Endodermal cell (in vitro differentiated cells): ENCODE measurements at regions not wholly inside any gene's neighbourhood (a gene's known extent, or its start where the extent isn't known, plus 50 kb on each side); places are given as distances from the start of the nearest gene placed in this dataset.

Experiments
- DNase-seq: peaks from one replicate; pipeline ENCODE4 v3.0.0-alpha.2; 2017
- H3K27ac ChIP-seq: 2 replicates; pipeline ENCODE4 v1.5.1; 2013; ENCODE audit warnings: mild to moderate bottlenecking, low read depth, low read length, moderate library complexity
- H3K27me3 ChIP-seq: 2 replicates; pipeline ENCODE4 v1.6.1; 2013; ENCODE audit warnings: mild to moderate bottlenecking, low read length, moderate library complexity; ENCODE audit not compliant: insufficient read depth, control insufficient read depth, poor library complexity, severe bottlenecking
- H3K36me3 ChIP-seq: 2 replicates; pipeline ENCODE4 v1.7.0; 2013; ENCODE audit warnings: mild to moderate bottlenecking, low read length, moderate library complexity; ENCODE audit not compliant: control insufficient read depth, insufficient read depth
- H3K4me1 ChIP-seq: one replicate; pipeline ENCODE4 v1.7.0; 2013; ENCODE audit warnings: low read length; ENCODE audit not compliant: control insufficient read depth, insufficient read depth
- H3K4me3 ChIP-seq: 2 replicates; pipeline ENCODE4 v1.5.1; 2013; ENCODE audit warnings: mild to moderate bottlenecking, low read length, moderate library complexity
- H3K9ac ChIP-seq: 2 replicates; pipeline ENCODE4 v1.6.1; 2013; ENCODE audit warnings: mild to moderate bottlenecking, low read length, moderate library complexity; ENCODE audit not compliant: poor library complexity, severe bottlenecking; ENCODE audit errors: extremely low read depth
- H3K9me3 ChIP-seq: 2 replicates; pipeline ENCODE4 v1.6.1; 2013; ENCODE audit warnings: mild to moderate bottlenecking, low read length, moderate library complexity; ENCODE audit not compliant: control insufficient read depth
- H3K27ac Mint-ChIP-seq: 2 replicates; pipeline ENCODE4 v1.8.0; 2020; ENCODE audit warnings: mixed read lengths
- H3K27me3 Mint-ChIP-seq: 2 replicates; pipeline ENCODE4 v1.8.0; 2021; ENCODE audit warnings: mild to moderate bottlenecking, mixed read lengths; ENCODE audit not compliant: insufficient read depth
- H3K36me3 Mint-ChIP-seq: 2 replicates; pipeline ENCODE4 v1.8.0; 2020; ENCODE audit warnings: low read depth, mixed read lengths
- H3K4me1 Mint-ChIP-seq: 2 replicates; pipeline ENCODE4 v1.8.0; 2020; ENCODE audit warnings: mixed read lengths
- H3K4me3 Mint-ChIP-seq: 2 replicates; pipeline ENCODE4 v1.8.0; 2020; ENCODE audit warnings: mild to moderate bottlenecking, moderate library complexity, mixed read lengths
- H3K9me3 Mint-ChIP-seq: 2 replicates; pipeline ENCODE4 v1.8.0; 2020; ENCODE audit warnings: mild to moderate bottlenecking, mixed read lengths
- CTCF ChIP-seq: fragments of 200-600 bp; sonication (generic); conservative IDR thresholded peaks from 2 replicates; pipeline ENCODE4 v1.5.0; 2021; ENCODE audit warnings: antibody characterized with exemption, mild to moderate bottlenecking
- WGBS, 2 experiments: methylation state at CpG; one replicate each; pipeline versions ENCODE4 v1.1.5 to v1.1.7; 2013; ENCODE audit warnings: missing lambda C conversion rate in 2 of 2, mixed read lengths in 1 of 2; ENCODE audit not compliant: insufficient coverage in 1 of 2, insufficient read length in 1 of 2; 5-methylcytosine and 5-hydroxymethylcytosine counted together

GRCh38 chr15:98152156-98152555, 191.7 kb downstream of the ARRDC4 start:
- no peak for TF ChIP-seq CTCF
- H3K36me3 ChIP-seq, result no peaks in the 10 kb centered on the region
- Mint-ChIP-seq H3K27ac (no peak overlapping the region), H3K9me3 (no peaks in the 10 kb centered on the region), H3K4me1 (peaks cover 19% of the 10 kb centered on the region), H3K4me3 (no peak overlapping the region), H3K27me3 (no peaks in the 10 kb centered on the region), H3K36me3 (no peaks in the 10 kb centered on the region)
- H3K4me3 ChIP-seq, result no peak overlapping the region
- no peak overlapping the region for H3K9ac ChIP-seq
- no peaks in the 10 kb centered on the region for H3K9me3 ChIP-seq
- H3K27me3 ChIP-seq, result no peaks in the 10 kb centered on the region
- DNase-seq, result no peak
- H3K27ac ChIP-seq, result no peak overlapping the region
- peaks cover 9% of the 10 kb centered on the region for H3K4me1 ChIP-seq

- no peak for TF ChIP-seq CTCF
- Histone ChIP-seq H3K9ac (no peak overlapping the region), H3K27ac (no peak overlapping the region), H3K9me3 (no peaks in the 10 kb centered on the region), H3K4me3 (no peak overlapping the region), H3K36me3 (no peaks in the 10 kb centered on the region), H3K4me1 (peaks cover 9% of the 10 kb centered on the region), H3K27me3 (no peaks in the 10 kb centered on the region)
- Mint-ChIP-seq H3K27ac (no peak overlapping the region), H3K36me3 (no peaks in the 10 kb centered on the region), H3K4me1 (peaks cover 19% of the 10 kb centered on the region), H3K9me3 (no peaks in the 10 kb centered on the region), H3K27me3 (no peaks in the 10 kb centered on the region), H3K4me3 (peak overlapping the region; percentile 0)
- DNase-seq, result no peak
- WGBS, 2 experiments, result 82 to 86% methylated on average over 4 of the region's 4 CpGs
Observed at GRCh38 chr15:98154863-98155262, 194.4 kb downstream of the ARRDC4 start.

- no peak overlapping the region for H3K9ac ChIP-seq
- no peaks in the 10 kb centered on the region for H3K9me3 Mint-ChIP-seq
- H3K9me3 ChIP-seq, result no peaks in the 10 kb centered on the region
- H3K27me3 Mint-ChIP-seq, result no peaks in the 10 kb centered on the region
- no peak for TF ChIP-seq CTCF
- H3K4me1 ChIP-seq, result peaks cover 9% of the 10 kb centered on the region
- no peaks in the 10 kb centered on the region for H3K27me3 ChIP-seq
- H3K27ac Mint-ChIP-seq, result no peak overlapping the region
- H3K36me3 Mint-ChIP-seq, result no peaks in the 10 kb centered on the region
- H3K36me3 ChIP-seq, result no peaks in the 10 kb centered on the region
- no peak overlapping the region for H3K27ac ChIP-seq
- DNase-seq, result no peak
- 91% methylated on average over 1 of the region's 1 CpG; no CpG with 5 or more reads in 1 of the 2 experiments for WGBS, 2 experiments
- peak overlapping the region; percentile 0 for H3K4me3 Mint-ChIP-seq
- no peak overlapping the region for H3K4me3 ChIP-seq
- H3K4me1 Mint-ChIP-seq, result peaks cover 19% of the 10 kb centered on the region
Observed at GRCh38 chr15:98155356-98155755, 194.9 kb downstream of the ARRDC4 start.
